ENCODE measurements at regions not wholly inside any gene's neighbourhood (a gene's known extent, or its start where the extent isn't known, plus 50 kb on each side); places are given as distances from the start of the nearest gene placed in this dataset.
A peak's percentile ranks its signal among the peaks of the same experiment; 100 is the strongest.
"Not testable (repeated sequence)": the region's sequence is repeated elsewhere in the genome, so short reads cannot be mapped to it uniquely, and the experiment has no call there.

GRCh38 chr1:166616206-166616605 lies 223.1 kb upstream of the POGK start:
- no peak overlapping the region for H3K4me3 ChIP-seq (ENCODE audit: low read length)
- no peak for DNase-seq (ENCODE audit: low read depth)
- TF ChIP-seq CTCF (IDR thresholded peaks at IDR 0.05; ENCODE audit: insufficient read depth, low read depth, low read length, missing control alignments) = no peak

- TF ChIP-seq CTCF (IDR thresholded peaks at IDR 0.05; ENCODE audit: insufficient read depth, low read depth, low read length, missing control alignments) = no peak
- DNase-seq (ENCODE audit: low read depth) = no peak
- no peak overlapping the region for H3K4me3 ChIP-seq (ENCODE audit: low read length)
Measured at GRCh38 chr1:166626711-166627110, 212.6 kb upstream of the POGK start.

- DNase-seq (ENCODE audit: low read depth) = peak; percentile 2
- no peak overlapping the region for H3K4me3 ChIP-seq (ENCODE audit: low read length)
- no peak for TF ChIP-seq CTCF (IDR thresholded peaks at IDR 0.05; ENCODE audit: insufficient read depth, low read depth, low read length, missing control alignments)
Measured at GRCh38 chr1:166627558-166627957, 211.7 kb upstream of the POGK start.

GRCh38 chr1:166628259-166628658 lies 211.0 kb upstream of the POGK start:
- H3K4me3 ChIP-seq (ENCODE audit: low read length) = no peak overlapping the region
- no peak for DNase-seq (ENCODE audit: low read depth)
- TF ChIP-seq CTCF (IDR thresholded peaks at IDR 0.05; ENCODE audit: insufficient read depth, low read depth, low read length, missing control alignments) = no peak

- no peak for DNase-seq (ENCODE audit: low read depth)
- TF ChIP-seq CTCF (IDR thresholded peaks at IDR 0.05; ENCODE audit: insufficient read depth, low read depth, low read length, missing control alignments) = no peak
- H3K4me3 ChIP-seq (ENCODE audit: low read length) = no peak overlapping the region
Measured at GRCh38 chr1:166629946-166630345, 209.3 kb upstream of the POGK start.

- no peak for TF ChIP-seq CTCF (IDR thresholded peaks at IDR 0.05; ENCODE audit: insufficient read depth, low read depth, low read length, missing control alignments)
- DNase-seq (ENCODE audit: low read depth) = no peak
- no peak overlapping the region for H3K4me3 ChIP-seq (ENCODE audit: low read length)
Measured at GRCh38 chr1:166630369-166630768, 208.9 kb upstream of the POGK start.

- DNase-seq (ENCODE audit: low read depth) = no peak
- no peak for TF ChIP-seq CTCF (IDR thresholded peaks at IDR 0.05; ENCODE audit: insufficient read depth, low read depth, low read length, missing control alignments)
Measured at GRCh38 chr1:166638137-166638536, 201.1 kb upstream of the POGK start.

GRCh38 chr1:166657228-166657627 lies 182.0 kb upstream of the POGK start:
- DNase-seq (ENCODE audit: low read depth); H3K4me3 ChIP-seq (ENCODE audit: low read length): not testable (repeated sequence)

More at GRCh38 chr1:166638137-166638536, 201.1 kb upstream of the POGK start:
- H3K4me3 ChIP-seq (ENCODE audit: low read length) = no peak overlapping the region

- DNase-seq (ENCODE audit: low read depth); H3K4me3 ChIP-seq (ENCODE audit: low read length): not testable (repeated sequence)
Measured at GRCh38 chr1:166666790-166667189, 172.5 kb upstream of the POGK start.

GRCh38 chr1:166667600-166667999 lies 171.7 kb upstream of the POGK start:
- DNase-seq (ENCODE audit: low read depth) = not testable (repeated sequence)

More at GRCh38 chr1:166667600-166667999, 171.7 kb upstream of the POGK start:
- H3K4me3 ChIP-seq (ENCODE audit: low read length) = not testable (repeated sequence)

All from epithelial cell of esophagus (primary cell).